A549 (cell line): ENCODE measurements at regions not wholly inside any gene's neighbourhood (a gene's known extent, or its start where the extent isn't known, plus 50 kb on each side); places are given as distances from the start of the nearest gene placed in this dataset.

ENCODE experiments used
- ATAC-seq, 2 experiments: fragments of 200-7000 bp in 1 of 2; fragments of >200 bp in 1 of 2; cut with Nextera tagmentation in 1 of 2; cut with Tn5 transposase in 1 of 2; 3 replicates each; pipeline versions ENCODE4 v1.8.0 to v1.9.1; 2018 to 2020; ENCODE audit warnings: mild to moderate bottlenecking in 1 of 2, moderate library complexity in 1 of 2
- CTCF ChIA-PET: fragments of 300-600 bp; sonication (Branson Sonifier 250); formaldehyde crosslinking; extraction: SDS; loops from one replicate; lab custom pipeline; 2021; ENCODE audit warnings: antibody characterized with exemption, inconsistent platforms; lab: Yijun Ruan, JAX
- POLR2A ChIA-PET: fragments of 350-600 bp; formaldehyde crosslinking; extraction: SDS; loops from one replicate; lab custom pipeline; 2021; ENCODE audit warnings: antibody characterized with exemption, inconsistent platforms; lab: Yijun Ruan, JAX
- DNase-seq, 2 experiments: peaks; one replicate each; pipeline versions ENCODE4 v3.0.0 to v3.0.0-alpha.2; 2011 to 2016; ENCODE audit warnings: low read depth in 1 of 2, low spot score in 1 of 2
- FAIRE-seq: peaks from 2 replicates; lab custom pipeline; 2011; peaks lifted over from hg19 to GRCh38; lab: Jason Lieb, UNC
- H3K27ac ChIP-seq, 2 experiments: fragments of >200 bp; sonication (Bioruptor Twin); formaldehyde crosslinking; 3 replicates each; pipeline ENCODE4 v1.5.1; 2016 to 2017
- H3K4me1 ChIP-seq: fragments of >200 bp; sonication (Bioruptor Twin); formaldehyde crosslinking; 3 replicates; pipeline ENCODE4 v1.6.1; 2016
- H3K4me2 ChIP-seq: fragments of >200 bp; sonication (Bioruptor Twin); formaldehyde crosslinking; 3 replicates; pipeline ENCODE4 v1.6.1; 2016
- H3K4me3 ChIP-seq: fragments of >200 bp; sonication (Bioruptor Twin); formaldehyde crosslinking; 3 replicates; pipeline ENCODE4 v1.5.1; 2016
- H3K9me3 ChIP-seq: fragments of >200 bp; sonication (Bioruptor Twin); formaldehyde crosslinking; 3 replicates; pipeline ENCODE4 v1.6.1; 2016
- ATOH8 ChIP-seq: fragments of 250-450 bp; sonication (Bioruptor Pico); IDR thresholded peaks from 2 replicates; pipeline ENCODE4 v1.5.0; 2020; ENCODE audit warnings: low read depth, mild to moderate bottlenecking, moderate library complexity
- BHLHE40 ChIP-seq: IDR thresholded peaks from 2 replicates; pipeline ENCODE4 v1.6.1; 2012; ENCODE audit warnings: low read depth, low read length, inconsistent platforms
- CEBPB ChIP-seq, 2 experiments: fragments of >200 bp in 1 of 2; sonication (Bioruptor Twin) in 1 of 2; formaldehyde crosslinking in 1 of 2; IDR thresholded peaks; 2 replicates each; pipeline ENCODE4 v1.6.1; 2012 to 2016
- CHD2 ChIP-seq: fragments of 150-350 bp; IDR thresholded peaks from 2 replicates; pipeline ENCODE4 v1.6.1; 2014; ENCODE audit warnings: low read length; ENCODE audit not compliant: partially characterized antibody
- E2F6 ChIP-seq: IDR thresholded peaks from 2 replicates; pipeline ENCODE4 v1.6.1; 2012; ENCODE audit warnings: low read depth, borderline replicate concordance
- EHF ChIP-seq: fragments of 250-450 bp; sonication (Bioruptor Pico); IDR thresholded peaks from 2 replicates; pipeline ENCODE4 v1.5.0; 2020; ENCODE audit warnings: mild to moderate bottlenecking
- EHMT2 ChIP-seq: fragments of 200-600 bp; sonication (generic); IDR thresholded peaks from 2 replicates; pipeline ENCODE4 v1.6.1; 2016; ENCODE audit warnings: antibody characterized with exemption, low read depth, mild to moderate bottlenecking, moderate library complexity
- FOXS1 ChIP-seq: fragments of 250-450 bp; sonication (Bioruptor Pico); IDR thresholded peaks from 2 replicates; pipeline ENCODE4 v1.5.0; 2020; ENCODE audit warnings: mild to moderate bottlenecking, moderate library complexity
- GATA3 ChIP-seq: IDR thresholded peaks from 2 replicates; pipeline ENCODE4 v1.6.1; 2012; ENCODE audit warnings: borderline replicate concordance
- HMGXB4 ChIP-seq: fragments of 250-450 bp; sonication (Bioruptor Pico); IDR thresholded peaks from 2 replicates; pipeline ENCODE4 v1.5.0; 2021; ENCODE audit warnings: mild to moderate bottlenecking, moderate library complexity, borderline replicate concordance
- JUN ChIP-seq, 2 experiments: fragments of >200 bp; sonication (Bioruptor Twin); formaldehyde crosslinking; IDR thresholded peaks; 2 replicates in 1 of 2; 3 replicates in 1 of 2; pipeline ENCODE4 v1.6.1; 2016 to 2017
- KDM5A ChIP-seq: fragments of 200-600 bp; sonication (generic); IDR thresholded peaks from 2 replicates; pipeline ENCODE4 v1.6.1; 2016; ENCODE audit warnings: antibody characterized with exemption, mild to moderate bottlenecking
- MAX ChIP-seq: IDR thresholded peaks from 2 replicates; pipeline ENCODE4 v1.6.1; 2012
- PHF8 ChIP-seq: fragments of 200-600 bp; sonication (generic); IDR thresholded peaks from 2 replicates; pipeline ENCODE4 v1.6.1; 2016; ENCODE audit warnings: low read depth, mild to moderate bottlenecking, antibody characterized with exemption, moderate library complexity, borderline replicate concordance
- POLR2A ChIP-seq: IDR thresholded peaks from 2 replicates; pipeline ENCODE4 v1.6.1; 2012; ENCODE audit warnings: mild to moderate bottlenecking, low read length
- RAD21 ChIP-seq, 2 experiments: fragments of >200 bp in 1 of 2; sonication (Bioruptor Twin) in 1 of 2; formaldehyde crosslinking in 1 of 2; IDR thresholded peaks in 1 of 2; conservative IDR thresholded peaks in 1 of 2; 2 replicates in 1 of 2; 3 replicates in 1 of 2; pipeline ENCODE4 v1.6.1; 2012 to 2018; ENCODE audit warnings: inconsistent platforms in 1 of 2
- RNF2 ChIP-seq: fragments of 200-600 bp; sonication (generic); IDR thresholded peaks from 2 replicates; pipeline ENCODE4 v1.6.1; 2016; ENCODE audit warnings: low read depth, mild to moderate bottlenecking, antibody characterized with exemption, moderate library complexity, borderline replicate concordance
- ZC3H11A ChIP-seq: fragments of 450-650 bp; IDR thresholded peaks from 2 replicates; pipeline ENCODE4 v1.6.1; 2014; ENCODE audit warnings: antibody characterized with exemption, mild to moderate bottlenecking
- ZFP36 ChIP-seq: fragments of 450-650 bp; IDR thresholded peaks from 2 replicates; pipeline ENCODE4 v1.6.1; 2014; ENCODE audit warnings: borderline replicate concordance; ENCODE audit not compliant: partially characterized antibody
- ZNF302 ChIP-seq: fragments of 250-450 bp; sonication (Bioruptor Pico); IDR thresholded peaks from 2 replicates; pipeline ENCODE4 v1.9.0; 2021; ENCODE audit warnings: inconsistent platforms, mild to moderate bottlenecking, moderate library complexity
- ZSCAN20 ChIP-seq: fragments of 250-450 bp; sonication (Bioruptor Pico); IDR thresholded peaks from 2 replicates; pipeline ENCODE4 v1.8.0; 2022; ENCODE audit warnings: mild to moderate bottlenecking, moderate library complexity
- WGBS: methylation state at CpG from one replicate; pipeline ENCODE4 v1.1.6; 2017; ENCODE audit errors: missing lambda C conversion rate; 5-methylcytosine and 5-hydroxymethylcytosine counted together

GRCh38 chr6:51161752-51162151, 343.1 kb downstream of the TFAP2B start:
- Histone ChIP-seq H3K27ac (no peak overlapping the region), H3K4me2 (no peak overlapping the region), H3K4me3 (no peak overlapping the region), H3K9me3 (no peaks in the 10 kb centered on the region; the same call in 2 of the 3 replicates), H3K4me1 (no peaks in the 10 kb centered on the region)
- DNase-seq = no peak
- TF ChIP-seq JUN (IDR thresholded peaks at IDR 0.05) (no peak), KDM5A (no peak), HMGXB4 (CRISPR knock-in tag) (no peak), CHD2 (no peak), POLR2A (no peak)
- ATAC-seq = no peak
- POLR2A ChIA-PET = no interaction called here
- no peak for FAIRE-seq
- CTCF ChIA-PET = no interaction called here

- CTCF ChIA-PET = no interaction called here
These were observed 345.3 kb downstream of the TFAP2B start for GRCh38 chr6:51163843-51164529.

More at GRCh38 chr6:51163843-51164529, 345.3 kb downstream of the TFAP2B start:
- FAIRE-seq (no peak), DNase-seq (no peak), ATAC-seq (no peak)
- no peaks in the 10 kb centered on the region for H3K9me3 ChIP-seq
- no peaks in the 10 kb centered on the region for H3K4me1 ChIP-seq
- H3K4me2 ChIP-seq = no peak overlapping the region
- H3K4me3 ChIP-seq = no peak overlapping the region
- TF ChIP-seq FOXS1 (no peak), PHF8 (no peak), GATA3 (no peak), ZFP36 (no peak), POLR2A (no peak), E2F6 (no peak), RNF2 (no peak), ZNF302 (no peak), ZC3H11A (no peak), RAD21 (conservative IDR thresholded peaks at IDR 0.05 in 1 of 2, IDR thresholded peaks at IDR 0.05 in 1 of 2) (no peak), ATOH8 (CRISPR knock-in tag) (no peak), CEBPB (IDR thresholded peaks at IDR 0.05) (no peak), MAX (no peak), ZSCAN20 (CRISPR knock-in tag) (no peak), HMGXB4 (CRISPR knock-in tag) (no peak), EHF (CRISPR knock-in tag) (no peak), BHLHE40 (no peak), EHMT2 (no peak)
- H3K27ac ChIP-seq = no peak overlapping the region
- 2% methylated on average over 6 of the region's 6 CpGs for WGBS
- POLR2A ChIA-PET = no interaction called here
